Naive thymus-derived CD4-positive, alpha-beta T cell (primary cell): ENCODE measurements at regions not wholly inside any gene's neighbourhood (a gene's known extent, or its start where the extent isn't known, plus 50 kb on each side); places are given as distances from the start of the nearest gene placed in this dataset.

Experiments
- ATAC-seq: fragments of 150-1000 bp; cut with Tn5 transposase; 2 replicates; pipeline ENCODE4 v1.10.0; 2021; ENCODE audit warnings: mild to moderate bottlenecking, moderate library complexity
- CTCF ChIA-PET: fragments of 350-600 bp; sonication (Branson Sonifier 250); formaldehyde crosslinking; loops from one replicate; lab custom pipeline; 2021; ENCODE audit warnings: antibody characterized with exemption; lab: Charles Lee
- POLR2A ChIA-PET: fragments of 350-600 bp; sonication (Branson Sonifier 250); formaldehyde crosslinking; loops from one replicate; lab custom pipeline; 2021; ENCODE audit warnings: antibody characterized with exemption, inconsistent platforms; lab: Charles Lee
- DNase-seq, 9 donors: peaks; one replicate each; pipeline versions ENCODE4 v3.0.0 to v3.0.0-alpha.2; 2020 to 2022; ENCODE audit warnings: mixed read lengths in 1 of 9
- H3K27ac ChIP-seq: one replicate; pipeline ENCODE4 v1.7.0; 2013; ENCODE audit warnings: mild to moderate bottlenecking, low read depth, low read length, moderate library complexity
- H3K27me3 ChIP-seq, 2 donors: one replicate each; pipeline ENCODE4 v1.7.0; 2013; ENCODE audit warnings: low read length in 2 of 2, mild to moderate bottlenecking in 2 of 2, moderate library complexity in 2 of 2; ENCODE audit not compliant: control insufficient read depth in 2 of 2, insufficient read depth in 2 of 2
- H3K36me3 ChIP-seq, 3 experiments: 1 replicate in 2 of 3; 2 replicates in 1 of 3; pipeline ENCODE4 v1.7.0; 2013; ENCODE audit warnings: low read length in 3 of 3, mild to moderate bottlenecking in 3 of 3, moderate library complexity in 1 of 3; ENCODE audit not compliant: insufficient read depth in 3 of 3, control insufficient read depth in 2 of 3
- H3K4me1 ChIP-seq, 2 donors: one replicate each; pipeline ENCODE4 v1.7.0; 2013; ENCODE audit warnings: low read length in 2 of 2, mild to moderate bottlenecking in 2 of 2, moderate library complexity in 1 of 2; ENCODE audit not compliant: control insufficient read depth in 2 of 2, insufficient read depth in 2 of 2
- H3K4me3 ChIP-seq: 2 replicates; pipeline ENCODE4 v1.7.0; 2013; ENCODE audit warnings: mild to moderate bottlenecking, low read length
- H3K9me3 ChIP-seq, 3 experiments: 1 replicate in 2 of 3; 2 replicates in 1 of 3; pipeline ENCODE4 v1.7.0; 2013; ENCODE audit warnings: low read length in 3 of 3; ENCODE audit not compliant: control insufficient read depth in 2 of 3
- H3K27ac Mint-ChIP-seq, 9 donors: one replicate each; pipeline ENCODE4 v1.8.0; 2020 to 2022; ENCODE audit warnings: mixed read lengths in 9 of 9, mild to moderate bottlenecking in 8 of 9, moderate library complexity in 5 of 9, inconsistent platforms in 2 of 9
- H3K27me3 Mint-ChIP-seq, 5 donors: one replicate each; pipeline ENCODE4 v1.8.0; 2021 to 2022; ENCODE audit warnings: mixed read lengths in 5 of 5, mild to moderate bottlenecking in 1 of 5
- H3K36me3 Mint-ChIP-seq, 5 donors: one replicate each; pipeline ENCODE4 v1.8.0; 2020 to 2022; ENCODE audit warnings: mixed read lengths in 5 of 5, mild to moderate bottlenecking in 3 of 5, inconsistent platforms in 1 of 5
- H3K4me1 Mint-ChIP-seq, 7 donors: one replicate each; pipeline ENCODE4 v1.8.0; 2020 to 2022; ENCODE audit warnings: mixed read lengths in 7 of 7, mild to moderate bottlenecking in 3 of 7, inconsistent platforms in 1 of 7
- H3K4me3 Mint-ChIP-seq, 10 donors: one replicate each; pipeline ENCODE4 v1.8.0; 2020 to 2022; ENCODE audit warnings: mild to moderate bottlenecking in 10 of 10, mixed read lengths in 10 of 10, moderate library complexity in 6 of 10, inconsistent platforms in 2 of 10
- H3K9me3 Mint-ChIP-seq, 11 donors: one replicate each; pipeline ENCODE4 v1.8.0; 2020 to 2022; ENCODE audit warnings: mixed read lengths in 11 of 11, mild to moderate bottlenecking in 4 of 11, inconsistent platforms in 1 of 11, moderate library complexity in 1 of 11
- intact Hi-C, 2 donors: fragments of 100-400 bp; cut with micrococcal nuclease; formaldehyde crosslinking; loops; one replicate each; pipeline ENCODE4 v1.15.1; 2023

DNA sequence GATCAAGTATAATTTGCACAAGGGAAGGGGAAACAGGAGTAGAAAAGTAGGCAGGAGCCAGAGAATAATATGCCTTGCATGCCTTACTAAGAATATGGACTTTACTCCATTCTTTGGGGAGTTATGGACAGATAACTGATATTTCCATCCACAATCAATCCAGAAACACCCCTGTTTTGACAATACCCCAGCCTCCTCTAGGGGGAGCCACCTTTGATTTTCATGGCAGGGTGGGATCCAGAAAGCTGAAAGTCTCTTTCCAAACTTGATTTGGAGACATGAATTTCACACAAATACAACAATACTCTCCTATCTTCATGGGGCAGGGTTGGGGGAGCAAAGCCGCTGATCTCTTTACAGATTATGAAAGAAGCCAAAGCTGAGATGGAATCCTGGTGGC is 404.1 kb downstream of the FOXA2 start:
- Mint-ChIP-seq H3K4me1 (no peaks in the 10 kb centered on the region), H3K27ac (no peak overlapping the region), H3K36me3 (no peaks in the 10 kb centered on the region), H3K27me3 (no peaks in the 10 kb centered on the region), H3K9me3 (peaks cover 0 to 37% (median 8%) of the 10 kb centered on the region in 11 donors), H3K4me3 (no peak overlapping the region)
- ChIA-PET POLR2A (no interaction called here), CTCF (no interaction called here)
- ATAC-seq = no peak
- intact Hi-C loops = no loop called here
- no peaks in the 10 kb centered on the region for H3K9me3 ChIP-seq
- no peak overlapping the region for H3K27ac ChIP-seq
- H3K4me3 ChIP-seq = no peak overlapping the region
- H3K36me3 ChIP-seq = no peaks in the 10 kb centered on the region
- no peaks in the 10 kb centered on the region for H3K4me1 ChIP-seq
- no peaks in the 10 kb centered on the region for H3K27me3 ChIP-seq
- no peak for DNase-seq

DNA sequence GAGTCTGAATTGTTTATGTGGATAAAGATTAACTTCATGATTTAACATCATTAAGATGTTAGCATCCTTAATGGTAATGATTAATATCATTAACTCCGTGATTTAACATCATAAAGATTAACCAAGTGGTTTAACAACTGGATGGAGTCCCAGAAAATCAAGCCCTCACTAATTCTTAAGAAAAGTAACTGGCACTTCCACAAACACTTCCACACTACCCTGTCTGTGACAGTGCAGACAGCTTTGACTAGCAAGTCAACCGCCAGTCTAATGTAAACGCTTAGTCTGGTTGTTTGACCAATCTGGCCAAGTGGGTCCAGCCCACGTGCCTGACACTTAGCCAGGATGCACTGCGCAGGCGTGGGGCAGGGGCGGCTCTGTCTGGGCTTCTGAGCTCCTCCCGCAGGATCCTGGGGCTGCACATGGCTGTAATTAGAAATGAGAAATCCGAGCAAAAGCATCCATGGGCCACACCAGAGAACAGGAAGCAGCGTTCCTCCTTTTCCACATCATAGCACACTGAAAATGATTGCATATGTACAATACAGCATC is 424.2 kb downstream of the FOXA2 start:
- no peaks in the 10 kb centered on the region for H3K4me1 ChIP-seq
- no peaks in the 10 kb centered on the region for H3K36me3 ChIP-seq
- H3K9me3 Mint-ChIP-seq = peaks cover 0 to 11% (median 3%) of the 10 kb centered on the region in 11 donors
- H3K36me3 Mint-ChIP-seq = no peaks in the 10 kb centered on the region
- no peak for ATAC-seq
- no peak for DNase-seq
- H3K9me3 ChIP-seq = no peaks in the 10 kb centered on the region
- POLR2A ChIA-PET = no interaction called here
- H3K27ac Mint-ChIP-seq = no peak overlapping the region
- CTCF ChIA-PET = no interaction called here
- H3K4me3 Mint-ChIP-seq = no peak overlapping the region
- intact Hi-C loops = no loop called here
- H3K4me1 Mint-ChIP-seq = no peaks in the 10 kb centered on the region
- H3K27me3 ChIP-seq = no peaks in the 10 kb centered on the region
- H3K27ac ChIP-seq = no peak overlapping the region
- peaks cover 0 to 5% (median 0%) of the 10 kb centered on the region in 5 donors for H3K27me3 Mint-ChIP-seq
- H3K4me3 ChIP-seq = no peak overlapping the region

GRCh38 chr20:22159276-22159675 is 425.1 kb downstream of the FOXA2 start:
- no peak for ATAC-seq
- no peaks in the 10 kb centered on the region for H3K4me1 ChIP-seq
- H3K27me3 Mint-ChIP-seq = peaks cover 0 to 3% (median 0%) of the 10 kb centered on the region in 5 donors
- H3K4me3 Mint-ChIP-seq = no peak overlapping the region
- no peaks in the 10 kb centered on the region for H3K36me3 Mint-ChIP-seq
- no peaks in the 10 kb centered on the region for H3K27me3 ChIP-seq
- H3K27ac ChIP-seq = no peak overlapping the region
- intact Hi-C loops = no loop called here
- DNase-seq = no peak
- no peaks in the 10 kb centered on the region for H3K36me3 ChIP-seq
- no peaks in the 10 kb centered on the region for H3K4me1 Mint-ChIP-seq
- peaks cover 0 to 15% (median 4%) of the 10 kb centered on the region in 11 donors for H3K9me3 Mint-ChIP-seq
- CTCF ChIA-PET = no interaction called here
- POLR2A ChIA-PET = no interaction called here
- H3K9me3 ChIP-seq = no peaks in the 10 kb centered on the region
- no peak overlapping the region for H3K27ac Mint-ChIP-seq
- no peak overlapping the region for H3K4me3 ChIP-seq

DNA sequence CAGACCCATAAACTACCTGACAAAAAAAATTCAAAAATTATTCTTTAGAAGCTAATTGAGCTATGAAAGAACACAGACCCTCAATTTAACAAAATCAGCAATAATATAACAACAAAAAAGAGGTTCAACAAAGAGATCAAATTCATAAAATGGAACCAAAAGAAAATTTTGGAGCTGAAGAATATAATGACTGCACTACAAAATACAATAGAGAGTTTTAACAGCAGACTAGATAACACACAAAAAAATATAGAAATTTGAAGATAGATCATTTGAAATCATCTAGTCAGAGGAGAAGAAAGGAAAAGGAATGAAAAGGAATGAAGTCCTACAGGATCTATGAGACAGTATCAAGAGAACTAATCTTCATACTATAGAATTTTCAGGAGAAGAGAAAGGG is 422.1 kb downstream of the PAX1 start:
- Mint-ChIP-seq H3K4me1 (no peaks in the 10 kb centered on the region), H3K36me3 (no peaks in the 10 kb centered on the region), H3K27ac (no peak overlapping the region), H3K4me3 (no peak overlapping the region), H3K27me3 (no peaks in the 10 kb centered on the region), H3K9me3 (peaks cover 4 to 48% (median 23%) of the 10 kb centered on the region in 11 donors)
- Histone ChIP-seq H3K4me3 (no peak overlapping the region), H3K4me1 (no peaks in the 10 kb centered on the region), H3K36me3 (no peaks in the 10 kb centered on the region), H3K9me3 (peaks cover 0 to 16% (median 0%) of the 10 kb centered on the region in 3 experiments), H3K27ac (no peak overlapping the region), H3K27me3 (no peaks in the 10 kb centered on the region)
- DNase-seq (no peak), ATAC-seq (no peak)
- ChIA-PET CTCF (interaction anchor here (0.6 kb wide), 1 partner anchor 17 kb away, joined by 6 read pairs; no protein-coding TSS in a partner anchor), POLR2A (no interaction called here)
- intact Hi-C loops = no loop called here

DNA sequence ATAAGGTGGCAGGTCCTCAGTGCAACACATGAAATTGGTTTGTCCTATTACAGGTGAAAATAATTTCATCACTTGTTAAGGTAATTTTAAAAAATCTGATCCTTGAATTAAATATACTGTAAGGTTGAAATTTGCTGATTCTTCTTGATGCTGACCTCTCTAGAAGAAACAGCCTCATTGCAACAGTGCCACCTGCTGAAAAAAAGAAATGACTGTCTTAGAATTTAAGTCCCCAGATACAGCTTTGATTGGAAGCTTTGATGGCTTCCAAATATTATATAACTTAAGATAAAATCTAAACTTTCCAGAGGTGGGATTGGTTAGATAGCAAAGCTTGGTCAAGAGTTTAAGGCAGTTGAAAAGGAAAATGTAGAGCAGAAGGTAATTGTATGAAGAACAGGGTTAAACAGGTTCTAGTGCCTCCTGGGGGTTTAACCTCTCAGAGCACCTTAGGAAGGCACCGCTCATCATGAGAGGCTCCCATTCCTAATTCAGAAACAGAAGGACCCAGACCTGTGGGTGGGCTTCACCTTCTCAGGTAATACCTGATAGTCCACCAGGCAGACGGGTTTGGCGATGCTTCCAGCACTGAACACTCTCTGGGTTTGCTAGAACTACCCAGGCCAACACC is 401.0 kb downstream of the PAX1 start:
- no peak for DNase-seq
- peaks cover 0 to 6% (median 0%) of the 10 kb centered on the region in 7 donors for H3K4me1 Mint-ChIP-seq
- Histone ChIP-seq H3K4me1 (no peaks in the 10 kb centered on the region), H3K36me3 (no peaks in the 10 kb centered on the region), H3K9me3 (no peaks in the 10 kb centered on the region), H3K4me3 (no peak overlapping the region), H3K27me3 (no peaks in the 10 kb centered on the region), H3K27ac (no peak overlapping the region)
- no peak for ATAC-seq
- peaks cover 0 to 9% (median 0%) of the 10 kb centered on the region in 5 donors for H3K36me3 Mint-ChIP-seq
- CTCF ChIA-PET = no interaction called here
- H3K27ac Mint-ChIP-seq = no peak overlapping the region
- peaks cover 6 to 29% (median 18%) of the 10 kb centered on the region in 11 donors for H3K9me3 Mint-ChIP-seq
- POLR2A ChIA-PET = no interaction called here
- H3K4me3 Mint-ChIP-seq = no peak overlapping the region
- intact Hi-C loops = no loop called here
- no peaks in the 10 kb centered on the region for H3K27me3 Mint-ChIP-seq

DNA sequence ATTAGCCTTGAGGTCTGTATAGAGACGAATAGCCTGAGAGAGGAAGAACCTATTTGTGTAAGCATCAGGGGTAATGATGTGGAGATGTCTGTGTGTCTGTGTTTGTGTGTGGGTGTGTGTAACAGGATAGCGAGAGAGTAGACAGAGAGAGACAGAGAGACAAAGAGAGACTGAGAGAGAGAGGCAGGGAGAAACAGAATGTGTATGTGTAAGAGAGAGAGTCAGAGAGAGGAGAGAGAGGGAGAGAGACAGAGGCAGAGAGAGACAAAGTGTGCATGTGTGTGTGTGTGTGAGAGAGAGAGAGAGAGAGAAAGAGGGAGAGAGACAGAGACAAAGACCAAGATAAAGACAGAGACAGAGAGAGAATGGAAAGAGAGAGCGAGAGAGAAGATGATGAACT is 396.1 kb downstream of the PAX1 start:
- Mint-ChIP-seq H3K4me3 (no peak overlapping the region), H3K9me3 (peaks cover 4 to 28% (median 19%) of the 10 kb centered on the region in 11 donors), H3K27me3 (no peaks in the 10 kb centered on the region), H3K27ac (no peak overlapping the region), H3K4me1 (peaks cover 0 to 8% (median 0%) of the 10 kb centered on the region in 7 donors), H3K36me3 (peaks cover 0 to 11% (median 0%) of the 10 kb centered on the region in 5 donors)
- H3K27me3 ChIP-seq = no peaks in the 10 kb centered on the region
- ChIA-PET CTCF (no interaction called here), POLR2A (no interaction called here)
- H3K27ac ChIP-seq = no peak overlapping the region
- no peak for ATAC-seq
- no peak overlapping the region for H3K4me3 ChIP-seq
- DNase-seq = no peak
- H3K9me3 ChIP-seq = peaks cover 0 to 4% (median 0%) of the 10 kb centered on the region in 3 experiments
- intact Hi-C loops = no loop called here
- H3K4me1 ChIP-seq = no peaks in the 10 kb centered on the region
- no peaks in the 10 kb centered on the region for H3K36me3 ChIP-seq

- Mint-ChIP-seq H3K27ac (no peak overlapping the region), H3K36me3 (peaks cover 0 to 11% (median 0%) of the 10 kb centered on the region in 5 donors), H3K4me3 (no peak overlapping the region), H3K27me3 (no peaks in the 10 kb centered on the region), H3K9me3 (peaks cover 4 to 29% (median 19%) of the 10 kb centered on the region in 11 donors), H3K4me1 (peaks cover 0 to 8% (median 0%) of the 10 kb centered on the region in 7 donors)
- Histone ChIP-seq H3K27ac (no peak overlapping the region), H3K4me1 (no peaks in the 10 kb centered on the region), H3K4me3 (no peak overlapping the region), H3K36me3 (no peaks in the 10 kb centered on the region), H3K27me3 (no peaks in the 10 kb centered on the region), H3K9me3 (peaks cover 0 to 4% (median 0%) of the 10 kb centered on the region in 3 experiments)
- POLR2A ChIA-PET = no interaction called here
- ATAC-seq (no peak), DNase-seq (no peak)
- CTCF ChIA-PET = no interaction called here
- intact Hi-C loops = no loop called here
Measured at GRCh38 chr20:22100686-22101085, 395.2 kb downstream of the PAX1 start.
